ENCODE measurements at regions not wholly inside any gene's neighbourhood (a gene's known extent, or its start where the extent isn't known, plus 50 kb on each side); places are given as distances from the start of the nearest gene placed in this dataset.

GRCh38 chr18:10290638-10291235 is 163.7 kb upstream of the APCDD1 start:
- H3K27ac ChIP-seq: no peak overlapping the region
- DNase-seq (ENCODE audit: low read depth, low spot score): no peak

GRCh38 chr18:10291568-10291981 is 162.9 kb upstream of the APCDD1 start:
- no peak for DNase-seq (ENCODE audit: low read depth, low spot score)
- no peak overlapping the region for H3K27ac ChIP-seq

- DNase-seq (ENCODE audit: low read depth, low spot score): no peak
Observed at GRCh38 chr18:10293966-10294365, 160.5 kb upstream of the APCDD1 start.

GRCh38 chr18:10295751-10296150 is 158.7 kb upstream of the APCDD1 start:
- no peak overlapping the region for H3K27ac ChIP-seq
- no peak for DNase-seq (ENCODE audit: low read depth, low spot score)

More at GRCh38 chr18:10293966-10294365, 160.5 kb upstream of the APCDD1 start:
- no peak overlapping the region for H3K27ac ChIP-seq

GRCh38 chr18:10296491-10296890 is 157.9 kb upstream of the APCDD1 start:
- no peak for DNase-seq (ENCODE audit: low read depth, low spot score)
- H3K27ac ChIP-seq: no peak overlapping the region

GRCh38 chr18:10297086-10297485 is 157.3 kb upstream of the APCDD1 start:
- no peak overlapping the region for H3K27ac ChIP-seq
- DNase-seq (ENCODE audit: low read depth, low spot score): no peak

GRCh38 chr18:10298346-10298745 is 156.1 kb upstream of the APCDD1 start:
- DNase-seq (ENCODE audit: low read depth, low spot score): no peak
- H3K27ac ChIP-seq: no peak overlapping the region

GRCh38 chr18:10299643-10300042 is 154.8 kb upstream of the APCDD1 start:
- no peak overlapping the region for H3K27ac ChIP-seq
- no peak for DNase-seq (ENCODE audit: low read depth, low spot score)

GRCh38 chr18:10300739-10301138 is 153.7 kb upstream of the APCDD1 start:
- H3K27ac ChIP-seq: no peak overlapping the region
- DNase-seq (ENCODE audit: low read depth, low spot score): no peak

GRCh38 chr18:10301831-10302483 is 152.5 kb upstream of the APCDD1 start:
- no peak overlapping the region for H3K27ac ChIP-seq
- no peak for DNase-seq (ENCODE audit: low read depth, low spot score)

GRCh38 chr18:10303171-10303570 is 151.3 kb upstream of the APCDD1 start:
- DNase-seq (ENCODE audit: low read depth, low spot score): no peak
- H3K27ac ChIP-seq: no peak overlapping the region

- DNase-seq (ENCODE audit: low read depth, low spot score): peak; percentile 49
- peak overlapping the region; percentile 21 for H3K27ac ChIP-seq
Observed at GRCh38 chr18:10304853-10305252, 149.6 kb upstream of the APCDD1 start.

- no peak overlapping the region for H3K27ac ChIP-seq
- no peak for DNase-seq (ENCODE audit: low read depth, low spot score)
Observed at GRCh38 chr18:10306779-10307178, 147.7 kb upstream of the APCDD1 start.

- no peak for DNase-seq (ENCODE audit: low read depth, low spot score)
- H3K27ac ChIP-seq: no peak overlapping the region
Observed at GRCh38 chr18:10308154-10308553, 146.3 kb upstream of the APCDD1 start.

- H3K27ac ChIP-seq: no peak overlapping the region
- no peak for DNase-seq (ENCODE audit: low read depth, low spot score)
Observed at GRCh38 chr18:10310626-10311025, 143.8 kb upstream of the APCDD1 start.

GRCh38 chr18:10312326-10313015 is 142.0 kb upstream of the APCDD1 start:
- DNase-seq (ENCODE audit: low read depth, low spot score): no peak
- no peak overlapping the region for H3K27ac ChIP-seq

GRCh38 chr18:10313016-10313342 is 141.5 kb upstream of the APCDD1 start:
- no peak for DNase-seq (ENCODE audit: low read depth, low spot score)
- no peak overlapping the region for H3K27ac ChIP-seq

- no peak overlapping the region for H3K27ac ChIP-seq
- DNase-seq (ENCODE audit: low read depth, low spot score): no peak
Observed at GRCh38 chr18:10314066-10314465, 140.4 kb upstream of the APCDD1 start.

GRCh38 chr18:10315522-10315921 is 138.9 kb upstream of the APCDD1 start:
- H3K27ac ChIP-seq: no peak overlapping the region
- DNase-seq (ENCODE audit: low read depth, low spot score): no peak

- DNase-seq (ENCODE audit: low read depth, low spot score): no peak
- H3K27ac ChIP-seq: no peak overlapping the region
Observed at GRCh38 chr18:10316778-10317177, 137.7 kb upstream of the APCDD1 start.

- H3K27ac ChIP-seq: no peak overlapping the region
- no peak for DNase-seq (ENCODE audit: low read depth, low spot score)
Observed at GRCh38 chr18:10317864-10318690, 136.4 kb upstream of the APCDD1 start.

Data from epithelial cell of prostate (primary cell).